ENCODE measurements at regions not wholly inside any gene's neighbourhood (a gene's known extent, or its start where the extent isn't known, plus 50 kb on each side); places are given as distances from the start of the nearest gene placed in this dataset.

GRCh38 chr2:76427452-76427851 lies 716.7 kb upstream of the GCFC2 start:
- TF ChIP-seq CTCF (conservative IDR thresholded peaks at IDR 0.05) = no peak
- TF ChIP-seq ZFX (IDR thresholded peaks at IDR 0.05) = no peak

Data from C4-2B (cell line).